GM18526 (cell line): ENCODE measurements at regions not wholly inside any gene's neighbourhood (a gene's known extent, or its start where the extent isn't known, plus 50 kb on each side); places are given as distances from the start of the nearest gene placed in this dataset.

ENCODE experiments used
- POLR2A ChIP-seq: IDR thresholded peaks from 3 replicates; pipeline ENCODE4 v1.6.1; 2011; ENCODE audit not compliant: insufficient read length; ENCODE audit errors: extremely low read depth

GRCh38 chr11:110807801-110808200 lies 95.6 kb upstream of the ARHGAP20 start:
- TF ChIP-seq POLR2A: no peak

- TF ChIP-seq POLR2A: no peak
Observed at GRCh38 chr11:110805756-110806155, 93.5 kb upstream of the ARHGAP20 start.

- TF ChIP-seq POLR2A: no peak
Observed at GRCh38 chr11:110802162-110802561, 89.9 kb upstream of the ARHGAP20 start.

GRCh38 chr11:110801328-110801727 lies 89.1 kb upstream of the ARHGAP20 start:
- TF ChIP-seq POLR2A: no peak

GRCh38 chr11:110798201-110798900 lies 86.1 kb upstream of the ARHGAP20 start:
- TF ChIP-seq POLR2A: no peak

GRCh38 chr11:110797453-110797852 lies 85.2 kb upstream of the ARHGAP20 start:
- no peak for TF ChIP-seq POLR2A

GRCh38 chr11:110795112-110795624 lies 82.9 kb upstream of the ARHGAP20 start:
- TF ChIP-seq POLR2A: no peak

- no peak for TF ChIP-seq POLR2A
Observed at GRCh38 chr11:110793556-110793955, 81.3 kb upstream of the ARHGAP20 start.

- no peak for TF ChIP-seq POLR2A
Observed at GRCh38 chr11:110791621-110792020, 79.4 kb upstream of the ARHGAP20 start.

- no peak for TF ChIP-seq POLR2A
Observed at GRCh38 chr11:110787680-110788079, 75.4 kb upstream of the ARHGAP20 start.

GRCh38 chr11:110786226-110786902 lies 74.1 kb upstream of the ARHGAP20 start:
- TF ChIP-seq POLR2A: no peak

- no peak for TF ChIP-seq POLR2A
Observed at GRCh38 chr11:110785398-110785797, 73.2 kb upstream of the ARHGAP20 start.

- no peak for TF ChIP-seq POLR2A
Observed at GRCh38 chr11:110782616-110783015, 70.4 kb upstream of the ARHGAP20 start.

GRCh38 chr11:110779108-110779507 lies 66.9 kb upstream of the ARHGAP20 start:
- no peak for TF ChIP-seq POLR2A

- TF ChIP-seq POLR2A: no peak
Observed at GRCh38 chr11:110778343-110778742, 66.1 kb upstream of the ARHGAP20 start.

GRCh38 chr11:110777775-110778174 lies 65.5 kb upstream of the ARHGAP20 start:
- TF ChIP-seq POLR2A: no peak
